GM18909 (cell line): ENCODE measurements at regions not wholly inside any gene's neighbourhood (a gene's known extent, or its start where the extent isn't known, plus 50 kb on each side); places are given as distances from the start of the nearest gene placed in this dataset.
"Not testable (repeated sequence)": the region's sequence is repeated elsewhere in the genome, so short reads cannot be mapped to it uniquely, and the experiment has no call there.

ENCODE experiments used
- ATAC-seq: cut with Tn5 transposase; IDR thresholded peaks from one replicate; pipeline ENCODE4 v1.9.1; 2021; ENCODE audit warnings: mild to moderate bottlenecking; ENCODE audit not compliant: unreplicated experiment, poor library complexity

DNA sequence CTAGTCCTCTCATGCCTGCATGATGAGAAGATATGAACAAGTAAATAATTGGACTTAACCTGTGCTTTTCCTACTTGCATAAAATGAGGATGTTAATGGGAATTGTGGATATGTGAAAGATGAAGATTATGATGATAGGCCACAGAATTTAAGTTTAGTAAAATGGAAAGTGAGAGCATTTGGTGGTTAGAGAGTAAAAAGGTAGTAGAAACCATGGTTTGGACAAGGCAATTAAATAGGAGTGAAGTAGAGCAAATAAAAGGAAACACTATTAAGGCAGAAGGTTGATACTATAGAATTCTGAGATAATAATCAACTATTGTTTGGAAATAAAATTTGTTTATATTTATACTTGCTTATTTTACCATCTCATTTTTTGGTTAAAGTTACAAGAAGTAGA is 1162.5 kb downstream of the MRPL39 start:
- no peak for ATAC-seq

DNA sequence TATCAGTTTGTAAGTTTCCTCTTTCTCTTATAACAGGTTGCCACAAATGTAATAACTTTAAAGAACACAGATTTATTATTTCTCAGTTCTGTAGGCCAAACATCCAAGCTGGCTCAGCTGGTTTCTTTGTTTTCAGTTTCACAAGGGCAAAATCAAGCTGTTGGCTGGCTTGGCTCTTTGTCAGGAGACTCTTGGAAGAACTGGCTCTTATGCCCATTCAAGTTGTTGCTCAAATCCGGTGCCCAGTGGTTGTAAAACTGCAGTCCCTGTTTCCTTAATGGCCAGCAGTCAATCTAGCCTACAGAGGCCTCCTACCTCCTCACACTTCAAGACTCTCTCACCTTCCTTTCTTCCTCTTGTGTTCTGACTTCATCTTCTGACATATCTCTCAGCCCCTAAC is 1171.0 kb downstream of the MRPL39 start:
- ATAC-seq = no peak

- peak; percentile 95 for ATAC-seq
Observed at GRCh38 chr21:24428591-24429199, 1178.6 kb downstream of the MRPL39 start.

DNA sequence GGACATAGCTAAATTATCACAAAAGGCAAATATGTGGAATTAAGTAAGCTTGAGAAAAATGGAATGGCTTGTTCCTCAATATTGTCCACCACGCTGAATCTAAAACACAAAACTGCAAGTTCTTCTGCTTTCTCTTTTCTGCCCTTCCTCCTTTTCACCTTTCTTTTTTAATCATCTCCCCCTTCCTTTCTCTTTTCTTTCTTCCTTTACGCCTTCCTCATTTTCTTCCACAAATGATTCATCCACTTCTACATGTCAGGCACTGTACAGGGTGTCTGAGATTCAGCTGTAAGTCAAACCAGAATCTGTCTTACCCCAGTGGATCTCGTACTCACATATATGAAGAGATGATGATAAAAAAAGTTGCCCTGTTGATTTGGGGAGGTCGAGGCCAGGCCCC is 1182.5 kb downstream of the MRPL39 start:
- no peak for ATAC-seq

- ATAC-seq = no peak
Observed at GRCh38 chr21:24423546-24423945, 1183.7 kb downstream of the MRPL39 start.

- ATAC-seq = peak; percentile 82
Observed at GRCh38 chr21:24420689-24421088, 1186.6 kb downstream of the MRPL39 start.

DNA sequence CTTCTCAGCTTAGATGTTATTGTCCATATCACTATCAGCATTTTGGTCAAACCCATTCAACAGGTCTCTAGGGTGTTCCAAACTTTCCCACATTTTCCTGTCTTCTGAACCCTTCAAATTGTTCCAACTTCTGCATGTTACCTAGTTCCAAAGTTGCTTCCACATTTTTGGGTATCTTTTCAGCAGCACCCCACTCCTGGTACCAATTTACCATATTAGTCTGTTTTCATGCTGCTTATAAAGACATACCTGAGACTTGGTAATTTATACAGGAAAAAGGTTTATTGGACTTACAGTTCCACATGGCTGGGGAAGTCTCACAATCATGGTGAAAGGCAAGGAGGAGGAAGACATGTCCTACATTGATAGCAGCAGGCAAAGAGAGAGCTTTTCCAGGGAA is 1187.6 kb downstream of the MRPL39 start:
- ATAC-seq = not testable (repeated sequence)

DNA sequence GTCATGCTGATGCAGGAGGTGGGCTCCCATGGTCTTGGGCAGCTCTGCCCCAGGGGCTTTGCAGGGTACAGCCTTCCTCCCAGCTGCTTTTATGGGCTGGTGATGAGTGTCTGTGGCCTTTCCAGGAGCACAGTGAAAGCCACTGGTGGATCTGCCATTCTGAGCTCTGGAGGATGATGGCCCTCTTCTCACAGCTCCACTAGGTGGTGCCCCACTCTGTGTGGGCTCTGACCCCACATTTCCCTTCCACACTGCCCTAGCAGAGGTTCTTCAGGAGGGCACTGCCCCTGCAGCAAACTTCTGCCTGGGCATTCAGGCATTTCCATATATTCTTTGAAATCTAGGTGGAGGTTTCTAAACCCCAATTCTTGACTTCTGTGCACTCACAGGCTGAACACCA is 1188.6 kb downstream of the MRPL39 start:
- no peak for ATAC-seq

GRCh38 chr21:24411429-24411828 is 1195.9 kb downstream of the MRPL39 start:
- no peak for ATAC-seq

DNA sequence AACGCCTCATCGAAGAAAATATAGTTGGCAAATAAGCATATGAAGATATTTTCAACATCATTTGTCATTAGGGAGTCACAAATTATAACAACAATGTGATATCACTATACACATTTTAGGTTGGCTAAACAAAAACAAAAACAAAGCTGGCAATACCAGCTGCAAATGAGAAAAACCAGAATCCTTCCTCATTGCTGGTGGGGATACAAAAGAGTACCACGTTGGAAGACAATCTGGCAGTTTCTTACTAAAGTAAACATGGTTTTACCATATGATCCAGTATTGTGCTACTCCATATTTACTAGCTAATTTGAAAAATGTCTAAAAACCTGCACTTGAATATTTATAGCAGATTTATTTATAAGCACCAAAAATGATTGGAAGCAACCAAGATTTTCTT is 1204.1 kb downstream of the MRPL39 start:
- no peak for ATAC-seq

- ATAC-seq = no peak
Observed at GRCh38 chr21:24395320-24395923, 1211.9 kb downstream of the MRPL39 start.

GRCh38 chr21:24375201-24375600 is 1232.1 kb downstream of the MRPL39 start:
- ATAC-seq = peak; percentile 88

DNA sequence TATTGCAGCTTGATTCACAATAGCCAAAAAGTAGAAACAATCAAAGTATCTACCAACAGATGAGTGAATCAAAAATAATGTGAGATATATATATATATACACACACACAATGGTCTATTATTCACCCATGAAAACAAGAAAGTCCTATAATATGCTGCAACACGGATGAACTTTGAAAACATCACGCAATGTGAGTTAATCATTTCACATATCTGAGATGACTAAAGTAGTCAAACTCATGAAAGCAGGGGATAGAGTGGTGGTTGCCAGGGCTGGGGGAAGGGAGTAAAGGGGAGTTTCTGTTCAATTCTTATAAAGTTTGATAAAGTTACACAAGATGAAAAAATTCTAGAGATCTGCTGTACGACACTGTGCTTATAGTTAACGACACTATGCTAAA is 1234.8 kb downstream of the MRPL39 start:
- ATAC-seq = no peak

DNA sequence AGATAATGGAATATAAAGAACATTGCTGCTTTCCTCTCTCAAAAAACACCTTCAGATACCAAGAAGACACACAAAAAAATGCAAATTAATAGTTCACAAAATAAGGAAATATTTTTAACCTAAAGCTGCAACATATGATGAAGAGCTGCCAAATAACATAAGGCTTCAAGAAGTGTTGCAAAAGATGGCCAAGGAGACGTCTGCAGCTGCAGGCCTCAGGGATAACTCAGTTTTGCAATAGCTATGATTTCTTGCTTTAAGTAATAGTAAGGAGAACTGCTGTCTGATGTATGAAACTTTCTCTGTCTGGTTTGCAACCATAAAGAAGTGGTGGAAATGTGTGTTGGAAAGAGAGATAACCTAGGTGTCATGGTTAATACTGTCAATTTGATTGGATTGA is 1237.5 kb downstream of the MRPL39 start:
- ATAC-seq = no peak

- ATAC-seq = no peak
Observed at GRCh38 chr21:24369278-24369677, 1238.0 kb downstream of the MRPL39 start.

DNA sequence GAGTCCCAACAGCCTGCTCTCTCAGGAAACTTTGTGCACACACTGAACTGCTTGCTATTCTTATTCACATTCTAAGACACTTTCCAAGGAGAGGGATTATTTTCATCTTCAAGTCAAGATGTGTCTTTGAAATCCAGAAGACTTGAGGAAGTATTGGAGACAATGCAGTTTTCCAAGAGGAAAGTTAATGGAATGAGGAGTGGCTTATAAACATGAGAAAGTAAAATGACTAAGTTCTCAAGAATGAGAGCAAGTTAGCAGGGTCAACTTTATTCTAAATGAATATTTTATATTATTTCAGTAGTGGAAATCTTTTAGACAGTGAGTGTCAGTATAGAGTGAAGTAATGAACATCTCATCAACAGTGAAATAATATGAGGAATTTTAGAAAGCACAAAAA is 1239.3 kb downstream of the MRPL39 start:
- no peak for ATAC-seq

DNA sequence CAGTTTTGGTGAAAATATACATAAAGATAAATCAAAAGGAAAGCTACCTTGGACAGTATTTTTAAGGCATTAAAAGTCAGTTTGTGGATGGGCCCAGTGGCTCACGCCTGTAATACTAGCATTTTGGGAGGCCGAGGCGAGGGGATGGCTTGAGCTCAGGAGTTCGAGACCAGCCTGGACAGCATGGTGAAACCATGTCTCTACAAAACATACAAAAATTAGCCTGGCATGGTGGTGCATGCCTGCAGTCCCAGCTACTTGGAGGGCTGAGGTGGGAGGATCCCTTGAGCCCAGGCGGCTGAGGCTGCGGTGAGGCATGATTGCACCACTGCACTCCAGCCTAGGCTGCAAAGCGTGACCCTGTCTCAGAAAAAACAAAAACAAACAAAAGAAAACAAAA is 1253.8 kb downstream of the MRPL39 start:
- no peak for ATAC-seq

DNA sequence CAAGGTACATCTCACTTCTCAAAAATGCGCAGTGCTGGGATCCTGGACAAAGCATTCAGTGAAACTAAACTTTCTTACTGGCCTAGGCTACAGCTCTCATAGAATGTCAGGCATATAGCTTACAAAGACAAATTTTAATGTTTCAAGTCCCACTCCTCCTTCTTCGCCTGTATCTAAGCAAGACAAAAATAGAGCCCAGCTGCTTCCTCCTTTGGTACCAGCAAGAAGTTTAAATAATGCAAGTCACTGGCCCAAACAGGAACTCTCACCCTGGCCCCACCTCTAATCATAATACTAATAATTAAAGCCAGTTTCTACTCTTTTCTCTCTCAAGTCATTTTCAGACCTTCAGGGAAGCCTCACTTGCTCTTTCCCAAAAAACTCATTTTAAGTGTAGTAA is 1267.9 kb downstream of the MRPL39 start:
- no peak for ATAC-seq

DNA sequence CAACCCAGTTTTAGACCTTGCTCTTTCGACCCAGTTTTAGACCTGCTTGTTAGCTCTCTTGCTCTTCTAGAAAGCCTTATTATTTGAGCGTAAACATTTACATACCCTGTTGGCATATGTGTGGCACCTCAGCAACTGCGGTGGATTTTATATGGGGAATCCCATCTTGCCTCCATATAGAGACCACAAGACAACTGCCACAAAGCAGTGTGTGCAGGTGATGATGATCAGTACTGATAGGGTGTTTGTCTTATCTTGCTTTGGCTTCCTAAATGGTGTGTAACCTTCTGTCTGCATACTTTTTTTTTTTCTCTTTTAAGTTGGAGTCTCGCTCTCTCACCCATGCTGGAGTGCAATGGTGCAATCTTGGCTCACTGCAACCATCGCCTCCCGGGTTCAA is 1270.8 kb downstream of the MRPL39 start:
- ATAC-seq = no peak

DNA sequence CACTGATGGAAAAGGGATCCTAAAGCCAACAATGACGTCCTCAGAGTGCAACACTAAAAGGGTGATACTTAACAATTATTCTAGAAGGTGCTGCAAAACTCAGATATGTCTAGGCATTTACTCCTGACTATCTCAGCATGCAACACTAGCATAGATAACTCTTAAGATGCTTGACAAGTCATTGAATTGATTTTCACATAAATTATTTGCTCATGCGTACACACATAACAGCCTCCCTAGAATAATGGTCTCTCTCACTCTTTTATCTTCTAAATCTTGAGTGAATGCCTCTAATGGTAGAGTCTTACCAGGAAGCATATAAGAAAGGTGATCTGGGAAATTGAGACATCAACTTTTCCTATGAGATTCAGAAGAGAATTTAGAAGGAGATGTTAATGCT is 1283.7 kb downstream of the MRPL39 start:
- ATAC-seq = no peak

DNA sequence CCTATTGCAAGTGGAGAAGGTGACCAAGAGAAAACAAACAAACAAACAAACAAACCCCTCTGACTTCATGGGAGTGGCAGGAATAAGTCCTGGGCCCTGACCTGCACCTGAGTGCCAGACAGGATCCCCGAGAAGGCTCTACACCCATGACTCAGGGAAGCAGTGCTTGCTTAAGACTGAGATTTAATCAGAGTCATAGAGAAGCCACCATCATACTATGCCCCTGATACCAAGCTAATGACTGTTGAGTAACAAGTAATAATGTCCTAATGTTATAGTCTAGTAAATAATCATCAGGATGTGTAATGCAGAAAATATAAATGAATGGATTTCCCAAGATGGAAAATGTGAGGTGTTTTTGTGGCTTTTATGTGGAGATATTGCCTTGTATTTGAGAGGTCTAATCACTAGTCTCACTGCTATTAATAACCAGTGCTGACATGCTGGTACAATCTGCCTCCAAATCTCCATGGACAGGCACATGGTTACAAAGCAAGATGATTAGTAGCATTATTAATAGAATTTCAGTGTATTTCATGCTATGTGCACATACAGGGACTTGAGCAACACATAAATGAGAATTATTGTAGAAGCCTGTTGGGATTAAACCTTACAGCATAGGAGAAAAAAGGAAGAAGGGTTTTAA is 1290.9 kb downstream of the MRPL39 start:
- ATAC-seq = no peak

GRCh38 chr21:24310788-24311187 is 1296.5 kb downstream of the MRPL39 start:
- ATAC-seq = no peak
